ENCODE measurements at regions not wholly inside any gene's neighbourhood (a gene's known extent, or its start where the extent isn't known, plus 50 kb on each side); places are given as distances from the start of the nearest gene placed in this dataset.

DNA sequence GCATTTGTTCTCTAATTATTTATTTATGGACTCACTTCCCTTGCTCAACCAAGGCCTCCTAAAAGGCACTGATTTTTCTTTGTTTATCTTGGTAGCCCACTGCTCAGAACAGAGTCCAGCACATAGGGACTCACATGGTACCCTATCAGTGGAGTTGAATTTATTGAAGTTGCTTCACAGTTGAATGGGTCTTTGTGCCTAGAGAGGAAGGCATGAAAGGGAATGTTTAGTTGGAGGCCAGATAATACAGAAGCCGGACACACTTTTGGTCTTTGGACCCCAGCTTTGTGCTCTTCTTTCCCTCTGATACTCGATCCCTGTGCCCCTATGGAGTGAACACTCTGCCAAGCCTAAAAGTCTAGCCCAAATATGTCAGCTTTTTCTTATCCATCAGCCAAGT lies 429.0 kb downstream of the PRDM2 start:
- no peak overlapping the region for H3K4me3 ChIP-seq
- ATAC-seq: no peak
- TF ChIP-seq, protein P1, sequence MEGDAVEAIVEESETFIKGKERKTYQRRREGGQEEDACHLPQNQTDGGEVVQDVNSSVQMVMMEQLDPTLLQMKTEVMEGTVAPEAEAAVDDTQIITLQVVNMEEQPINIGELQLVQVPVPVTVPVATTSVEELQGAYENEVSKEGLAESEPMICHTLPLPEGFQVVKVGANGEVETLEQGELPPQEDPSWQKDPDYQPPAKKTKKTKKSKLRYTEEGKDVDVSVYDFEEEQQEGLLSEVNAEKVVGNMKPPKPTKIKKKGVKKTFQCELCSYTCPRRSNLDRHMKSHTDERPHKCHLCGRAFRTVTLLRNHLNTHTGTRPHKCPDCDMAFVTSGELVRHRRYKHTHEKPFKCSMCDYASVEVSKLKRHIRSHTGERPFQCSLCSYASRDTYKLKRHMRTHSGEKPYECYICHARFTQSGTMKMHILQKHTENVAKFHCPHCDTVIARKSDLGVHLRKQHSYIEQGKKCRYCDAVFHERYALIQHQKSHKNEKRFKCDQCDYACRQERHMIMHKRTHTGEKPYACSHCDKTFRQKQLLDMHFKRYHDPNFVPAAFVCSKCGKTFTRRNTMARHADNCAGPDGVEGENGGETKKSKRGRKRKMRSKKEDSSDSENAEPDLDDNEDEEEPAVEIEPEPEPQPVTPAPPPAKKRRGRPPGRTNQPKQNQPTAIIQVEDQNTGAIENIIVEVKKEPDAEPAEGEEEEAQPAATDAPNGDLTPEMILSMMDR (IDR thresholded peaks at IDR 0.05): no peak

DNA sequence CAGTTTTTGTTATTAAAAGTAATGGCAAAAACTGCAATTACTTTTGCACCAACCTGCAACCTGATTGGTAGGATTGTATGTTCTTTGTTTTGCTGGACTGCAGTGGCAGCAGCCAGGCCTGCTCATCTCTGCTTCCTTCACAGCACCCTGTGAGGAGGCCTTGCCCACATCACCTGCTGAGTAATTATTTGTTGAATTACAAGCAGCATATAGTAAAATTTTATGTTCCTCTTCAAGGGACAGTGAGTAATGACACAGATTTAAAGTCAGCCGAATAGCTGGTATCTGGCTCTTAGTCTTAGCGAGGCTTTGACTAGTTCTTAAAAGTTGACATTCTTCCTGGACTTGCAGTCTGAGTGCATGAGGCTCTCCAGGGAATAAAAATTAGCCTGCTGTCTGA lies 435.1 kb downstream of the PRDM2 start:
- Histone ChIP-seq H3K27ac (no peak overlapping the region), H3K9me3 (no peaks in the 10 kb centered on the region), H3K4me1 (no peaks in the 10 kb centered on the region), H3K4me3 (no peak overlapping the region), H3K27me3 (ENCODE audit: low read depth) (no peaks in the 10 kb centered on the region), H3K36me3 (no peaks in the 10 kb centered on the region)
- no peak for DNase-seq
- TF ChIP-seq, protein P1 (IDR thresholded peaks at IDR 0.05): no peak
- ATAC-seq: no peak
- intact Hi-C loops (cut with DNase I): no loop called here

More for the DNA sequence above, 429.0 kb downstream of the PRDM2 start:
- no peak overlapping the region for H3K27ac ChIP-seq
- no peaks in the 10 kb centered on the region for H3K27me3 ChIP-seq (ENCODE audit: low read depth)
- intact Hi-C loops (cut with DNase I): no loop called here
- no peak for DNase-seq
- no peaks in the 10 kb centered on the region for H3K4me1 ChIP-seq
- no peaks in the 10 kb centered on the region for H3K9me3 ChIP-seq
- H3K36me3 ChIP-seq: no peaks in the 10 kb centered on the region

DNA sequence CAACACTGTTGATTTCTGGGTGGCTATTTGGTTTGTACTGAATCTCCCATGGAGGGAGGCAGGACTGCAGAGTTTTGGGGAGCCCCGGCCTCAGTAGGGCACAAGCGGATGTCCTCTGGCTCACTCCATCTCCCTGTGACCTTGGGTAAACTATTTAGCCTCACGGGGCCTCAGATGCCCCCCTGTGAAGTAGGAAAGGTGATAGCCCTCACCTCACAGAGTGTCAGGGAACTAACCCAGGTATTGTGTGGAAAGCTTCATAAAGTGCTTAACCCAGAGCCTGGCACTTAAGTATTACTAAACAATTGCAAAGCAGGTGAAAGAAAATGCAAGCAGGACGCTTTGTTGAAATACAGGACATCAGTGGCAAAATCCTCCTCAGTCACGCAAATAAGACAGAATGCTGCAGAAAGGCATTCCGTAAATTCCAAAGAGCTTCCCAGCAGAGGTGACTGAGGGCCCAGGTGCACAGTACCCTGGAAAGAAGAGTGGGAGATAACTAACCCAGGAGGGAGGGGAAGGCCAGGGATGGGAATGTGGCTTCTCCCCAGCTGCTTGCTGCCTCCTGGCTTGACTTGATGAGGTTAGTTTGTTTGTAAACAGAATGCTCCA lies 436.3 kb downstream of the PRDM2 start:
- TF ChIP-seq, protein P1 (IDR thresholded peaks at IDR 0.05): no peak
- ATAC-seq (no peak), DNase-seq (no peak)
- Histone ChIP-seq H3K36me3 (no peaks in the 10 kb centered on the region), H3K27me3 (ENCODE audit: low read depth) (no peaks in the 10 kb centered on the region), H3K4me1 (peaks cover 6% of the 10 kb centered on the region), H3K9me3 (no peaks in the 10 kb centered on the region), H3K27ac (no peak overlapping the region), H3K4me3 (no peak overlapping the region)
- intact Hi-C loops (cut with DNase I): no loop called here

DNA sequence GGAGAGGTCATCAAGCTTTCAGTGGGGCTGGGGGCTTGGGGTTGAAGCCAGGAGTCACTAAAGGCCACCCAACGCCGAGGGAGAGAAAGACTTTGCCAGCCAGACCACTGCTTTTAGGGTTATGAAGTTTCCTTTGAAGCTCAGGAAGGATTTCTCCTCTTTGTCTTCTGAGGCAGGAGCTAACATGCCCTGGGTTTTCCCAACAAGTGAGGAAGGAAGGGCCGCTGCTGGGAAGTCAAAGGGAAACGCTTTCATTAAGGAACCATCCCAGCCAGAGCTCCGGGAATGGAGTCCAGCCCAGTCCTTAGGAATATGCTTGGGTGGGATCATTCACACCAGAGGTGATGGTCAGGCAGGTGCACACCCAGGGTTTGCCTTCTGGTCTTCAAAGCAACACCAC lies 436.9 kb downstream of the PRDM2 start:
- Histone ChIP-seq H3K36me3 (no peaks in the 10 kb centered on the region), H3K9me3 (no peaks in the 10 kb centered on the region), H3K4me3 (no peak overlapping the region), H3K27me3 (ENCODE audit: low read depth) (no peaks in the 10 kb centered on the region), H3K4me1 (peaks cover 12% of the 10 kb centered on the region), H3K27ac (no peak overlapping the region)
- TF ChIP-seq, protein P1 (IDR thresholded peaks at IDR 0.05): no peak
- DNase-seq (no peak), ATAC-seq (no peak)
- intact Hi-C loops (cut with DNase I): no loop called here

DNA sequence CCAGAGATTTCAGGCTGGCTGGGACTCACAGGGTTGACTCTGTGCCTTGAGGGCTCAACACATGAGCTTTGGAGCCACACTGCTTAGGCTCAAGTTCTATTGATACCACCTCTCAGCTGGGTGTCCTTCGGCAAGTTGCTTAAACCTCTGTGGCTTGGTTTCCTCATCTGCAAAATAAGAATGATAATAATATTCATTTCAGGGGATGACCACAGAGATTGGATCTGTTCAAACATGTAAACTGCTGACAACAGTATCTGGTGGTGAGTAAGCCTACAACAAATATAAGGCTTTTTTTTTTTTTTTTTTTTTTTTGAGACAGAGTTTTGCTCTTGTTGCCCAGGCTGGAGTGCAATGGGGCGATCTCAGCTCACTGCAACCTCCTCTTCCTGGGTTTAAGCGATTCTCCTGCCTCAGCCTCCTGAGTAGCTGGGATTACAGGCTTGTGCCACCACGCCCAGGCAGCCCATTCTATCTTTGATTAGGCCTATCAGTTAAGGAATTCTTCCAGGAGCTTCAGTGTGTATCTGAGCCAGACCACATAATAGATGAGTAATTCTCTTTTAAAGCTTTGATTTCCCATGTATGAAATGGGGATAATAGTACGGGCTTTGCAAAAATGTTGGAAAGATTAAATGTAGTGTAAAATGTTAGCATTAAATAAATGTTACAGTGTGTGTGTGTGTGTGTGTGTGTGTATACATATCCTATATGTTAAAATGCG lies 437.6 kb downstream of the PRDM2 start:
- DNase-seq: no peak
- Histone ChIP-seq H3K4me3 (no peak overlapping the region), H3K27me3 (ENCODE audit: low read depth) (no peaks in the 10 kb centered on the region), H3K36me3 (no peaks in the 10 kb centered on the region), H3K4me1 (peaks cover 18% of the 10 kb centered on the region), H3K9me3 (no peaks in the 10 kb centered on the region), H3K27ac (no peak overlapping the region)
- intact Hi-C loops (cut with DNase I): no loop called here
- ATAC-seq: no peak
- TF ChIP-seq, protein P1 (IDR thresholded peaks at IDR 0.05): no peak

All from lower lobe of right lung (tissue), 2 donors.